NCI-H1930 (cell line): ENCODE measurements at regions not wholly inside any gene's neighbourhood (a gene's known extent, or its start where the extent isn't known, plus 50 kb on each side); places are given as distances from the start of the nearest gene placed in this dataset.

Source experiments
- DNase-seq, 2 experiments: peaks; one replicate each; lab custom pipeline; 2025; lab: John Stamatoyannopoulos, UW

- no peak for DNase-seq
Observed at GRCh38 chr1:118346936-118347335, 161.9 kb upstream of the SPAG17 start.

GRCh38 chr1:118340928-118341910 is 156.2 kb upstream of the SPAG17 start:
- no peak for DNase-seq

- no peak for DNase-seq
Observed at GRCh38 chr1:118339400-118340124, 154.5 kb upstream of the SPAG17 start.

GRCh38 chr1:118338936-118339335 is 153.9 kb upstream of the SPAG17 start:
- DNase-seq, result no peak

- no peak for DNase-seq
Observed at GRCh38 chr1:118337346-118337745, 152.3 kb upstream of the SPAG17 start.

GRCh38 chr1:118335331-118335732 is 150.3 kb upstream of the SPAG17 start:
- DNase-seq, result no peak

GRCh38 chr1:118334506-118334905 is 149.5 kb upstream of the SPAG17 start:
- DNase-seq, result no peak

- no peak for DNase-seq
Observed at GRCh38 chr1:118333601-118334210, 148.7 kb upstream of the SPAG17 start.

- DNase-seq, result no peak
Observed at GRCh38 chr1:118326960-118327629, 142.1 kb upstream of the SPAG17 start.

GRCh38 chr1:118325550-118326225 is 140.7 kb upstream of the SPAG17 start:
- no peak for DNase-seq

- DNase-seq, result no peak
Observed at GRCh38 chr1:118323246-118323645, 138.2 kb upstream of the SPAG17 start.

- no peak for DNase-seq
Observed at GRCh38 chr1:118322331-118322730, 137.3 kb upstream of the SPAG17 start.

- DNase-seq, result no peak
Observed at GRCh38 chr1:118321840-118322239, 136.8 kb upstream of the SPAG17 start.

- DNase-seq, result no peak
Observed at GRCh38 chr1:118317842-118318614, 133.0 kb upstream of the SPAG17 start.

- DNase-seq, result no peak
Observed at GRCh38 chr1:118306851-118307250, 121.8 kb upstream of the SPAG17 start.

- DNase-seq, result no peak
Observed at GRCh38 chr1:118304722-118305359, 119.8 kb upstream of the SPAG17 start.

GRCh38 chr1:118303534-118303933 is 118.5 kb upstream of the SPAG17 start:
- DNase-seq, result no peak

GRCh38 chr1:118303064-118303463 is 118.0 kb upstream of the SPAG17 start:
- DNase-seq, result no peak

- no peak for DNase-seq
Observed at GRCh38 chr1:118302145-118302544, 117.1 kb upstream of the SPAG17 start.

GRCh38 chr1:118300808-118301207 is 115.8 kb upstream of the SPAG17 start:
- DNase-seq, result no peak
